HG02798 (cell line): ENCODE measurements at regions not wholly inside any gene's neighbourhood (a gene's known extent, or its start where the extent isn't known, plus 50 kb on each side); places are given as distances from the start of the nearest gene placed in this dataset.
A peak's percentile ranks its signal among the peaks of the same experiment; 100 is the strongest.
"Not testable (repeated sequence)": the region's sequence is repeated elsewhere in the genome, so short reads cannot be mapped to it uniquely, and the experiment has no call there.

Experiments used
- ATAC-seq: cut with Tn5 transposase; IDR thresholded peaks from one replicate; pipeline ENCODE4 v1.9.1; 2021; ENCODE audit warnings: mild to moderate bottlenecking; ENCODE audit not compliant: unreplicated experiment, poor library complexity

DNA sequence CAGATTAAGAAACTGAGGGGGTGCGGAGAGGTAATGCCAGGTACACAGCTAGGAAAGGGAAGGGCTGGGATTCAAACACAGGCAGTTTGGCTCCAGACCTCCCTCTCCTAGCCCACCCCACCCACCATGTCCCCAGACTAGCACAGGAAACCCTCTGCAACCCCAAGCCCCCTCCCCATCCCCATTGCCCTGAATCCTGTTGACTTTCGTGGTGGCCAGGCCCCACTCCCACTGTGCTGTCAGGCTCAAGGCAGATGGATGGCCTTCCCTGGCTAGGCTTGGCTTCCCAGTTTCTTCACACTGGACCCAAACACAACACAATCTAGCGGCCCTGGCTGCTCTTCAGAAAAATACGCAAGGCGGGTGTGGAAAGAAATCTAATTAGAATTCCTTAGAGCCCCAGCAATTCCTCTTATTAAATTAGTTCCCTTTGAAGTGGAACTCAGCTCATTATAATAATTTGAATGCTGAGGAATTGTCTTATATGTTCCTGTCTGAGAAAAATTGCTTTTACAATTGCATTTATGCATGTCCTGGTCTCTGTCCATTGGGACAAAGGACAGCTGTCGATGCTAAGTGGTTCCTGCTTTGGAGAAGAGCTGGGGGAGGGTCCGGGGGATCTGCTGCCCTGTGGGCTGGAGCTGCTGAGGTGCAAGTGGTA, 97.4 kb downstream of the SYF2 start:
- ATAC-seq: no peak

DNA sequence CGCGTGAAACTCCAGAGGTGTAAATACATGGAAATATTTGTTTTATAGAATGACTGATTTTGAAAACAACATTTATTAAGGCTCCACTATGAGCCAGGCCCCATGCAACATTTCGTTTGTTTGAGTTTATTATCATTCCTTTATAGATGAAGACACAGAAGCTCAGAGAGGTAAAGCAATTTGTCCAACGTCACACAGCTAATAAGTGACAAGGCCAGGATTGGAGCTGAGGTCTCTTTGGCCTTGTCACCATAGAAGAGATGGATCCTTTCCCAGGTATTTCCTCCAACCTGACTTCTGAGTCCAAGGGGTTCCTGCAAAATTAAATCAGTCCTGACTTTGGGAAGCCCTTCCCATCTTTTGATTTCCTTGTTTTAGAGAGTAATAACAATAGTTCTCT, 98.0 kb downstream of the SYF2 start:
- no peak for ATAC-seq

DNA sequence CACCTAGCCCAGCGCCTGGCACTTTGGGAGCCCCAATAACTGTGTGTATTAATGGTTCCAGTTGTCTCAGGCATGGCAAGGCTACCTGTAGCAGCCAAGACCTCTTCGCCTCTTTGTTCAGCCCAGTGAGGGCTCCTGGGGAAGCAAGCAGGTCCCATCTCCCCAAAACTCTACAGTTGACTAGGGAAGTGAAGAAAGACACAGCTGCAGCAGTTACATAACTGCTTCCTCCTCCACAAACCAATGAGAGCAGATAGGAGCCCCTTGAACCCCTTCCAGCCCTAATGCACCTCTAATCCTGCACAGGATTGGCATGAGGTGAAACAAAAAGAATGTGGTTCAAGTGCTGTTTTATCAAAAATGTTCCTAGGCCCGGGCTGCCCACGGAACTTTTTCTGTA, 100.5 kb downstream of the SYF2 start:
- ATAC-seq: no peak

DNA sequence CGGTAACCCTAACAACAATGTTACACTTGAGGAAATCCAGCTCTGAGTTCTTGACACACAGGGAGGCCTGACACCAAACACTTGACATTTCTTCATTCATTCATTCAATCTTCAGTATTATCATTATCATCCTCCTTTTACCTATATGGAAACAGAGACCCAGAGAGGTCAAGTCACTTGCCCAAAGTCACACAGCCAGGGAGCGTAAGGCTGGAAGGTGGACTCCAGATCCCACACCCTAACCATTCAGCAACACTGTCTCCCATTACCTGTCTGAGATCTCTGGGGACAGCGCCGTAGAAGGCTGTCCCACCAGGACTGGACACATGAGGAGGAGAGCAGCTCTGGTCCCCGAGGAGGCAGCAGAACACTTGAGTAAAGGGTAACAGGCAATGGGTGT, 101.4 kb downstream of the SYF2 start:
- ATAC-seq: no peak

DNA sequence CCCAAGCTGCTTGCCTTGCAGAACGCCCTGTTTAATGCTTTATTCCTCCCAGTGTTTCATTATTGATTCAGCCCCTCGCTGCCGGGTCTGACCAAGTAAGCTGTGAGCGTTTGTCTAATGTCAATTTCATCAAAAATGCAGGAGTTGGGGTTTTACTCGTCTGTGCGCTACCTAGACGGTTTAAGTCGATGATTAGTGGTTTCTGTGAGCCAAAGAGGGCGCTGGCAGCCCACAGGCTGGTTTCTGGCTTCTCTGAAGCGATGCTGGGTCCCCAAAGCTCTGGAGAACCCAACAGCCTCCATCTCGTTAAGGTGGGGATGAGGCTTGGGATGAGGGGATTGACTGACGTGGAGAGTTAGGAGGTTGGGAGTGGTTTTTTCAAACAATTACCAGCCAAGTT, 102.9 kb downstream of the SYF2 start:
- no peak for ATAC-seq

DNA sequence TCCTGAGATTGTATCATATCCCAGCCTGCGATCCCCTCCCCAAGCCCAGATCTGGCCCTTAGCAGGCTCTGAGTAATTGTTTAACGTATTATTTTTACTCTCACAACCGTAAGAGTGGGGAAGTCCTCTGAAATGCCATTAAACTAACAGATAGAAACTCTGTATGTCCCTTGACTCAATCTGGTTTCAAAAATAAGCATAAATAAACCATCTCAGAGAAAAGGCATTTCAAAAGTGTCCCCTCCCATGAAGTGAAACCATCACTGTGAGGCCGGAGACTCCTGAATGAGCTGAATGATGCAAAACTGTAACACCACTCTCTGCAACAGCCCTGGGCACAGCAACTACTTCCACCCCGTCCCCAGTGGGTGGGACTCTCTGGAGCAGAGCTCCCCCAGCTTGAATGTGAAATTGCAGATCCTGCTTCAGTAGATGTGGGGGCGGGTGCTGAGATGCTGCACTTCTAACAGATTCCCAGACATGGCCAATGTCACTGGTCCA, 104.1 kb downstream of the SYF2 start:
- peak; percentile 65 for ATAC-seq

DNA sequence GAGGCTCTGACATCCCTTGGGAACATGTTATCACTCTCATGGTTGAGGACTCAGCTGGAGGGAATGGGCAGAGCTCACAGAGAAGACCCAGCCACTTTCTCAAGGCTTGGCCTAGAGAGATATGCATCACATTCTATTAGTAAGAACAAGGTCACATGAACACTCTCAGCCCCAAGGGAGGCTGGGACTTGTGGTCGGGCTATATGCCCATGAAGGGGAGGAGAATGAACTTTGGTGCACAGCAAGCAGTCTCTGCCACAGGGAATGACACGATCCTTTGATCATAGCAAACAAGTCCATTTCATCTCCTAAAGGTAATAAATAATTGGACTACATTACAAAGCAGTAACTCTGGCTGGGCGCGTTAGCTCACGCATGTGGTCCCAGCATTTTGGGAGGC, 105.7 kb downstream of the SYF2 start:
- no peak for ATAC-seq

DNA sequence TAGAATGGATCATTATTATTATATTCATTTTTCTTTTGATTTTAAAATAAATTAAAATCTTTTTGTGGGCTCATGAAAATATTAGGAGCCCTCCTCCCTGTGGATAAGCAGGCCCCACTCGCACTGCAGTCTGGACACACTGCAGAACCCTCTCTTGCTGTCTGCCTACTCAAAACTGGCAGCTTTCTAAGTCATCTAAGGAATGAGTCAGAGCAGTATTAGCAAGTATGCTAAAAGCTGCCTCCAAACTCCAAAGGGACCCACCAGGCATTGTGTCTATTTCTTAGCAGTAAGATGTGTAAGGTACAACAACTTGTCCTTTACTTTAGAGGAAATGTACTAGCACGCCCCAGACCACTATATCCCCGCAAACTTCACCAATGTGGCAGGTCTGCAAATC, 108.8 kb downstream of the SYF2 start:
- ATAC-seq: no peak

DNA sequence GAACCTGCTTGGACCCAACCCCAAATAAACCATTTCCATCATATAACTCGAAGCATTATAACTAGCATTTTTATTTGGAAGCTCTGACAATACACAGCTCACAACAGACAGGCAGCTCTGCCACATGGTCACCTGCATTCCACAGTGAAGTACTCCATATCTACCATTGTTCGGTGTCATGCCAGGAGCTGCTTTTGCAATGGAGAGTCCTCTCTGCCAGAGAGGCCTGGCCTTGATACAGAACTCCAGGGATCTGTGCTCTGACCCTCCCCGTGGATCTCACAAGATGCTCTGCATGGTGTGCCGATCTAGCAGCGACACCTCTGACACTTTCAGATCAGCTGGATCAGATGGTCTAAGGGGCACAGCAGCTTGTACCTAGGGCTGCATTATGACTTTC, 109.6 kb downstream of the SYF2 start:
- ATAC-seq: no peak

DNA sequence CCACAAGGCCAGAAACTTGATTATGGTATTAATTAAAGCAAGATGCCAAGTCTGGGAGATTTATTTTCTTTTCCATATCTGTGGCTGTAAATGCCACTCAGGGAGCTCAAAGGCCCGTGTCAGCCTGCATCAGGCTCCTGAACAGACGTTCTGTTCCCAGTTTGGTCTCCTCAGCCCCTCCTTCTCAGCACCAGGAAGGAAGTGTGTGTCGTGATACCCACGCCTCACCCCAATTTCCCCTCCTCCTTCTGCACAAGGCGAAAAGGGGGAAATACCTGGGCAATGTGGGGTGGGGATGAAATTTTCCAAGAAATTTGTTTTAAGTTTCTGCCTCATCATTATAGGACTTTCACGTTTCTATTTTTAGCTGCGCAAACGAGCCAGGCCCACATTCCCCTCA, 112.0 kb downstream of the SYF2 start:
- no peak for ATAC-seq

DNA sequence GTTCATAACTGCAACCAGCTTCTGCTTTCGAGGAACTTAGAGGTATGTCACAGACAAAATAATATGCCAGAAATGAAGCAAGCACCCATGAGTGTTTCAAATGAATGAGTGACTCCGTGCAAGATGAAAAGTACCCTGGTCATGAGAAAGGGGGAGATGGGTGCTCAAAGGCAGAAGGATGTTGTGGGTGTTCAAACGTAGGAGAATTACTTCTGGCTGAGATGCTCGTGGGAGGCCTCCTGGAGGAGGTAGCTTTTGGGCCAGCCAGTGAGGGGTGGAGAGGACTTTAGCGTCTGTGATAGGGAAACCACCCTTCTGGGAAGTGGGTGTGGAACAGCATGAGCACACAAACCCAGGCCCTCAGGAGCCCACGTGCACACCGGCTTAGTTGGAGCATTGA, 113.8 kb downstream of the SYF2 start:
- no peak for ATAC-seq

DNA sequence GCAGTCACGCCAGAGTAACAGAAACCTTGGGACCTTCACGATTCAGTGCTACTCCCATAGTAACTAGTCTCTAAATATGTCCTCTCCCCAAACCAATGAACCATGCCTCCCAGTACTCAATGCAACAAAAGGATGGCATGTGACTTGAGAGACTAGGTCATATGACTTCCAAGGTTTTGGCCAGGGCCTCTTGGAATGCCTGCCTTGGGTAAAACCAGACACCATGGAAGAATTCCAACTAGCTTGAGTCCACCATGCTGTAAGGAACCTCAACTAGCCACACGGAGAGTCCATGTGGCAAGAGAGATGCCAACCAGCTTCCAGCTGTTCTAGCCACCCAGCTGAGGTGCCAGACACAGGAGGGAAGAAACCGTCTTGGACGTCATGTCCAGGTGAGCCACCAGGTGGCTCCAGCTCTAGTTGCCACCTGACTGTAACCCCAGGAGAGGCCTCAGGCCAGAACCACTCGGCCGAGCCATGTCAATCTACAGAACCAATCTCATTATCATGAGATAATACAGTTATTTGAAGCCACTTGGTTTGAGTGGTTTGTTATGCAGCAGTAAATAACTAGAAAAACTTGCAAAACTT, 115.0 kb downstream of the SYF2 start:
- ATAC-seq: no peak

DNA sequence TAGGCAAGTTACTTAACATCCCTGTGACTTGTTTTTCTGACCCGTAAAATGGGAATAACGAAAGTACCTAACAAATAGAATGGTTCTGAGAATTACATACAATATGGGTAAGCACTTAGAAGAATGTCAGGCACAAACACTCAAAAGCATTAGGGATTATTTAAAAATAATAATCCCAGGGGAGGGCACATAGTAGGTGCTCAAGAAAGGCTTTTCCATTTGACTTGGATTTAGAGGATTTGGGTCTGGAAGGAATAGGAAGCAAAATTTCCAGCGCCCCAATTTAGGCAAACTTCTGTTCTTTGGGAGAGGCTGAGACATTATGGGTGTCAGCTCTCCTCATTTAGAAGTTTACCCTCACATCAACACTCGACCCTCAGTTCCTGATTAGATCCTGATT, 115.5 kb downstream of the SYF2 start:
- ATAC-seq: no peak

DNA sequence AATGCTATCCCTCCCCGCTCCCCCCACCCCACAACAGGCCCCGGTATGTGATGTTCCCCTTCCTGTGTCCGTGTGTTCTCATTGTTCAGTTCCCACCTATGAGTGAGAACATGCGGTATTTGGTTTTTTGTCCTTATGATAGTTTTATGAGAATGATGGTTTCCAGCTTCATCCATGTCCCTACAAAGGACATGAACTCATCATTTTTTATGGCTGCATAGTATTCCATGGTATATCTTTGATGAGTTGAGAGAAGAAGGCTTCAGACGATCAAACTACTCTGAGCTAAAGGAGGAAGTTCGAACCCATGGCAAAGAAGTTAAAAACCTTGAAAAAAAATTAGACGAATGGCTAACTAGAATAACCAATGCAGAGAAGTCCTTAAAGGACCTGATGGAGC, 116.2 kb downstream of the SYF2 start:
- ATAC-seq: not testable (repeated sequence)

DNA sequence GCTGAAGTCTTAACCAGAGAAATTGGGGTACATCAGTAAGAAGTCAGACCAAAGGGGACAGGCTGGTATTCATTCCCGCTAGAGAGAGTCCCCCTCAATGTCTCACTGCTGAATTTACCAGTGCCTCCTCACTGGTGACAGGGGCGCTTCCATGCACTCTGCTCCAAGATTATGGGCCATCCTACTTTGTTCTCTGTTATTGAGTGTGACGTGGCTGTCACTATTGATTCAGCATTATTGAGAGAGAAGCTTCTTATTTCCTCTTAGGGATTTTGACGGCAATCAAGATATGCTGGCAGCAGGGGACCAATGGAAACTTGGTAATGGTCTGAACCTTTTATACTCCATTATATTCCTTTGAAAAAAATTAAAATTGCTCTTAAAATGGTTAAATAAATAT, 118.6 kb downstream of the SYF2 start:
- no peak for ATAC-seq

DNA sequence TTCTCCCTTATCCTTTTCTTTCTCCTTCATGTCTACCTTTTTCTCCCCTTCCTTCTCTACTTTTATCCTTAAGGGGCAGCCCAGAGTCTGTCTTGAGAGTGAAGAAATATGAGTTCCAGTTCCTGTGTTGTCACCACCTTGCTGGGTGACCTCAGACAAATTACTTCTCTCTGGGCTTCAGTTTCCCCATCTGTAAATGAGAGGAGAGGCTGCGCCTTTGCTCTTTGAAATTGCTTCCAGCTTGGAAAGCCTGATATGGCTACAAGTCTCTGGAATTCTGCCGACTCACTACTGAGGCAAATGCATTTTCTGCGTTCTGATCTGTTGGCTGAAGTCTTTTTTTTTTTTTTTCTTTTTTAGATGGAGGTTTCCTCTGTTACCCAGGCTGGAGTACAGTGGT, 119.2 kb downstream of the SYF2 start:
- no peak for ATAC-seq

DNA sequence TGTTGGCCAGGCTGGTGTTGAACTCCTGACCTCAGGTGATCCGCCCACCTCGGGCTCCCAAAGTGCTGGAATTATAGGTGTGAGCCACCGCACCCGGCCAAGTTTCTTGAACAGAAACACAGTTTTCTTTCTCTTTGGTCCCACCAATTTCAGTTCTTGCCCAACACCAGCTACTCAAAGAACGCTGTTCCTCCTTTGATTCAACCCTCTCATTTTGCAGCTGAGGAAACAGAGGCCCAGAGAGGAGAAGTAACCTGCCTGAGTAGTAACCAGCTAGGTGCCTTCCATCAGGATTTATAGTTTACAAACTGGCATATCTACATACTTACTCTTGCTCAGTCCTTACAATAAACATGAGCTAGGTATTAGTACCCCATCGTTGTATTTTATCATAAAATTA, 119.9 kb downstream of the SYF2 start:
- no peak for ATAC-seq

DNA sequence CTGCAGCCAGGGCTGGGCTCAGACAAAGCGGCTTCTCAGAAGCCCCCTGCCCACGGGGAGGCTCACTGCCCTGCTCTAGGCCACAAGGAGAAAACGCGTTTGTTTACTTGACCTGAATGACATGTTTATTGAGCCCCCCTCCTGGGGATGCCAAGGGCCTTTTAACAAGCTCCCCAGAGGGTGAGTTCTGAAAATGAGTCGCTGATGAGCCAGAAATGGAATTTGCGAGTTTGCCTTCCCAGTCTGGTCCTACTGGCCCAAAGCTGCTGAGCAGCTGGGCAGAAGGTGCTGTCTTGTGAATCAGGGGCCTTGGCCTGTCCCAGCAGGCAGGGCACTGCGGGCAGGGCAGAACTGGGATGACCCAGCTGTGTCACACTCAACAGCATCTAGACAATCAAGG, 120.6 kb downstream of the SYF2 start:
- ATAC-seq: no peak

DNA sequence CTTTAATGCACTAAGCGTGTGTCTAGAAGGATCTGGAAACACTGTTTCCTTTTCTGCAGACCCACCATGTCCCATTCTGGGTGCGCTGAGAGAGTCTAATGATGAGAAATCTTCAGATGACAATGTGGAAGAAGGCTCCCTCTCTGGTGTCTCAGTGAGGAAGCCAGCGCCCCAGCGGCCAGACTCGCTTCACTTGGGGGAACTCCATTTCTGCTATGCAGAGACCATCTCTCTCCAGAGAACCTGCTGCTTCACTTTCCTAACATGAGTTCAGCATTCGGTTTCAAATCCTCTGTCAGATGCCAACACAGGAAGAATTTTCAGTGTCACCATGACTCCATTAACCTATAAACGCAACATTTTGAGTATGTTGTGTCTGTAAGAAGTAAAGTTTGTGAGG, 121.8 kb downstream of the SYF2 start:
- no peak for ATAC-seq

DNA sequence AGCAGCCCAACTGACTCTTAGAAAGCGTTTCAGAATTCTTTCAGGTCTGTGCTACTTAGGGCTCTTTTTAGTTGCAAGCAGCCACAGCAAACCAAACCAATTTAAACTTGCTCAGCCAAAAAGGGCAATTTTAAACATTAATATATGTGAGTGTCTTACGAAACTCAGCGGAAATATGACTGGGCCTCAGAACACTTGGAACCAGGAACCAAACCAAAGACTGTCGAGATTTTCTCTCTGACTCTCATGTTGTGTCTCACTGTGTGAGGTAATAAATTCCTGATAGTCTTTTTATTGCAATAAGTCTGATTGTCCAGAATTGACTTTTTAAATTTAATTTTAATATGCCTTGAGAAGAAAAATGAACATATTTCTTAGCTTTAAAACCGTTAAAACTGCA, 122.3 kb downstream of the SYF2 start:
- ATAC-seq: no peak

DNA sequence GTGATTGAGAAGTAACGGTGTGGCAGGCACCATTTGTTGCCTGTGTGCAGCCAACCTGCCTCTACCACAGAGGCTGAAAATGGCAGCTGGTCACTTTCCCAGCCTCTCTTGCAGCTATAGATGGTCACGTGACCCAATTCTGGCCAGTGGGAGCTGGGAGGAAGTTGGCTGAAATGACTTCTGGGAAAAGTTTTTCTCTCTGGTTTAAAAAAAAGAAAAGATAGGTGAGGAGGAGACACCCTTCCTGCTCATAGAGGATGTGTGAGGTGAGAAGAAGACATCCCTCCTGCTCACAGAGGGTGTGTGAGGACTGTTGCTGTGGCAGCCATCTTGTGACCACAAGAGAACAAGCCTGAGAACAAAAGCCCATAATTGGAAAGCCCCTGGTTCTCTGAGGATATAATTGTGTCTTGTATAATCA, 122.8 kb downstream of the SYF2 start:
- no peak for ATAC-seq

DNA sequence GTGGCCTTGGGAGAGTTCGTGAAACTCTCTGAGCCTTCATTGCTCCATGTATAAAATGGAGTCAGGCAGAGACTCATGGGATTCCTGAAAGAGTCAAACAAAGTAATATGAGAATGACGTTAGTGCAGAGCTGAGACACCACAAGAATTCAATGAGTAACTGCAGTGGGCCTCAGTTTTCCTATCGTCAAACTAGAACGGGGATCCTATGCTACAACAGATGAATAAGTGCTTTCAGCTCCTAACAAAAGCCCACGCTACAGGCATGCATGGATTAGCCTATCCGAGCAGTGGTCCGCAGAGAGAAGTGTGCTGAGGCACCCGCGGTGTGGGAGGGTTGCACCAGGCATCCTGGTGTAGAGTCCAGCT, 124.7 kb downstream of the SYF2 start:
- ATAC-seq: no peak
